ENCODE measurements at regions not wholly inside any gene's neighbourhood (a gene's known extent, or its start where the extent isn't known, plus 50 kb on each side); places are given as distances from the start of the nearest gene placed in this dataset.

DNA sequence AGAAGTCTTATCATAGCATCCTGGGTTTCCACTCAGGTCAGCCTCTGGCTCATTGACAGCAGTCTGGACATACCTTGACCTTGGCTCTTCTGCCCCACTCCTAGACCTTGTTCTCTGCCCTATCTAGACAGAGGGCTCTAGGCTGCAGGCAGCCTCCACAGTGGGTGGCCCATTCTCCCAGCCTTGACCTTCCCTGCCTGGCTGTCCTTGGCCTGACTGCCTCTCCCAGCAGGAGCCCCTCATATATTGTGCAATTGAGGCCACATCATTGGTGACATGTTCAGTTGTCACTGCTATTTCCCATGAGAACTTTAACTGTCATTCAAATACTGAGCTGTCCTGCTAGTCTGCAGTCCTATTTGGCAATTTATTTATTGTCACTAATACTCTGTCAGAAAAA lies 503.4 kb downstream of the PLXNA4 start:
- DNase-seq (ENCODE audit: low read depth in 2 of 2), result no peak

DNA sequence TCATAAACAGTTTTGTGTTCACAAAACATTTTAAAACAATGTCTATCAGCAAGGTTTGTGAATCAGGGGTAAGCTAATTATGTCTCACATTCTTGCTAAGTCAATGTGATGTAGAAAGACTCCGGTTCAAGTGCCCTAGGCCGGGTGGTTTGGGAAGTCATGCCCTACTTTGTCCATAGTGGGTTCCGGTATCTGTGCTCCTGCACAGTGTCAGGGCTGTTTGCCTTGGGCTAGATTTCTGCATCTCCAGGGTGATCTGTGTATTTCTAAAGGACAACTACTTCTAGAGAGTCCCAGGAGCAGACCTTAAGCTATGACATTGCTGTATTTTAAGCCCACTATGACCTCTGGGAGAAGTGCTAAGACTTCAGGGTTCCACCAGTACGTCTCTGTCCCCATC lies 504.1 kb downstream of the PLXNA4 start:
- DNase-seq (ENCODE audit: low read depth in 2 of 2), result no peak

DNA sequence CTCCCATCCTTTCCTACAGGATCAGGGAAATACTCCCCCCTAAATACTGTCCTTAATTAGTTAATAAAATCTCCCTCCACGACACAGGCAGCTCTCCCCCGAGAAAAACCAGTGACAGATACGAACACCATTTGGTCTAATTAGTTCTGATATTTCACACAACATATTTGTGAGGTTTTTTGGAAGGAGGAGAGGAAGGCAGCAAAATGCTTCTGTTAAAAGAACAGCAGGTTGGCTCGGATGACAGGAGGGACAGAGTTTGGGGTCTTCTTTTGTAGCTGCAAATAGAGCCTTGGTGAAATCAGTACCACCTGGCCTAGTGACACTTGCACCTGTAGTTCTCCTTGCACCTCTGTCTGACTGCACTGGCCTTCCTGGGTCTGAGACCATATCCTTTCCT lies 507.0 kb downstream of the PLXNA4 start:
- DNase-seq (ENCODE audit: low read depth in 2 of 2), result no peak

GRCh38 chr7:132066761-132067171 lies 509.5 kb downstream of the PLXNA4 start:
- no peak for DNase-seq (ENCODE audit: low read depth in 2 of 2)

- DNase-seq (ENCODE audit: low read depth in 2 of 2), result no peak
Observed at GRCh38 chr7:132065989-132066603, 509.7 kb upstream of the PODXL start.

DNA sequence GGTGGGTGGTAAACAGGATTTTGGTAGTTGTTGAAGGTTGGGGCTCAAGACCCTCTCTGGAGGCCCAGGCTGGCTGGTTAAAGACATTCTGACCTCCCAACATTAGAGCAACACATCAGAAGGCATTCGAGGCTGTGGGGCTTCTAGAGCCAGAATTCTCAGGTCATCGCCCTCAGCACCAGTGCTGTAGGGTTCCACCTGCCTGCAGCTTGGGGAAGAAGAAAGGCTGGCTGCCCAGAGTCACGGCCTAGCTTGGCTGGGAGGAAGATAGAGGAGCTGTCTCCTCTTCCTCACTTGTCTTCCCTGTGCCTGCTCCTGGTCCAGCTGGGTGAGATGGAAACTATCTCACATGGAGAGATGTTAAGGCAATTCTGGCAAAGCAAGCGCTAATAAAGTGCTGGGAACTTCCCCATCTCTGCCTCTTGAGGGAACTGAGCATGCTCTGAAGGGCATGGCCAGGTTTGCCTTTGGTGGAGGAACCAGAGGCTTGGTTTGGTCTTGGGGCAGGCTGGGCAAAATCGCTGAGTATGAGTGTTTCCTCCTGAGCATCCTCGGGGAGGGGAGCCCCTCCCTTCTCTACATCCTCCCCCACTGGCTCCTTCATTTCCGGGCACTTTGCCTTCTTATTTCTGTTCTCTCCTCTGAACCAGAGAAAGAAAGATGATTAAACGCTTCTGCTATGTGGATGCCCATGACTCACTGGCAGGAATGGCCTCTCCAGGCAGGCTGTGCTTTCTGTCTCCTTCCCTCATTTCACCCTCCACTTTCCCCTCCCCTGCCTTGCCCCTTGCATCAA lies 509.0 kb upstream of the PODXL start:
- DNase-seq (ENCODE audit: low read depth in 2 of 2), result no peak

DNA sequence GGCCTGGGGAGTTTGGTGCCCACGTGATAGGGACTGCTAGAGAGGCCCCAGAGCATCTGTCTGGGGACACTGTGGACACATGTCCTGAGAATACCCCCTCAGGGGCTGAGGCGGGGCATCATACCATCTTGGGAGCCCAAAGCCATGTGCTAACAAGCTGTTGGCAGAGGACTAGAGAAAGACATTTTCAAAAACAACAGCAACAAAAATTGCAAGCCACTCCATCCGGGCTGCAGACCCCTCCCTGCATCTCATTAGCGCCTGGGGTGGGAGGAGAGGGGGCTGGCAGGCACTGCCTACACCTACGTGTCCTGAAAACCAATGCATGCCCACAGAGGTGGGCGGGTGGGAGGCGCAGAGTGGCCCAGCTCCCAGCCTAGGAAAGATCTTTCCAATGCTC lies 507.4 kb upstream of the PODXL start:
- no peak for DNase-seq (ENCODE audit: low read depth in 2 of 2)

- DNase-seq (ENCODE audit: low read depth in 2 of 2), result no peak
Observed at GRCh38 chr7:132061937-132062336, 505.5 kb upstream of the PODXL start.

- DNase-seq (ENCODE audit: low read depth in 2 of 2), result no peak
Observed at GRCh38 chr7:132059141-132059540, 502.7 kb upstream of the PODXL start.

- DNase-seq (ENCODE audit: low read depth in 2 of 2), result no peak
Observed at GRCh38 chr7:132055336-132056120, 499.1 kb upstream of the PODXL start.

DNA sequence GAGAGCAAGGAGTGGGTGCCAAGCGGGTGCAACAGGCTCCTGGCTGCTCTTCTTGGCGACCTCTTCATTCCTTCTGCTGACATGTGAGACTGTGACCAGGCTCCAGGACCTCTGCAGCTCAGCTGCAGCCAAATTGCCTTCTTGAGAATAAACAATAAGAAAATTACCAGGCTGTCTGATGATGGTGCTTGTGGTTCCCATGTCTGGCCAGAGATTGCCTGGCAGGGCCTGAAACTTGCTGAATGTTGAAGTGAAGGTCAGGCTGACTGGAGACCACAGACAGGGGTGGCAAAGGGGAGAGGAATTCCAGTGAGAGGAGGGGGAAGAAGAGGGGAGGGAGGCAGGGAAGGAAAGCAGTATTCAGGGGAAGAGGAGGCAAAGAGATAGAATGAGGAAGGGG lies 497.4 kb upstream of the PODXL start:
- no peak for DNase-seq (ENCODE audit: low read depth in 2 of 2)

DNA sequence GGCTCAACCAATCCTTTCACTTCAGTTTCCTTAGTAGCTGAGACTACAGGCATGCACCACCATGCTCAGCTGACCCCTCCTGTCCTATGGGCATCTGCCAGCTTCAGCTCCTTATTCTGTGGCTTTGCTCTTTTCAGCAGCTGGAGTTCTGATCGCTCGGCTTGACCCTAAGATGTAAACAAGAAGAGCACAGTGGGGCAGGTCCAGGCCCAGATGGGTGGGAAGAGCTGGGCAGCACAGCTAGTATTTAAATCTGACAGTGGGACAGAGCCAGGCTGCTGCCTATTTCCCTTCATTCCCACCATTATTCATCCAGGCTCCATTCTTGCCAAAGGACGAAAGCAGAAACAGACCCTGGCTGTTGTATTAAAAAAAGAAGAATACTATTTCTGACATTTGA lies 494.9 kb upstream of the PODXL start:
- no peak for DNase-seq (ENCODE audit: low read depth in 2 of 2)

DNA sequence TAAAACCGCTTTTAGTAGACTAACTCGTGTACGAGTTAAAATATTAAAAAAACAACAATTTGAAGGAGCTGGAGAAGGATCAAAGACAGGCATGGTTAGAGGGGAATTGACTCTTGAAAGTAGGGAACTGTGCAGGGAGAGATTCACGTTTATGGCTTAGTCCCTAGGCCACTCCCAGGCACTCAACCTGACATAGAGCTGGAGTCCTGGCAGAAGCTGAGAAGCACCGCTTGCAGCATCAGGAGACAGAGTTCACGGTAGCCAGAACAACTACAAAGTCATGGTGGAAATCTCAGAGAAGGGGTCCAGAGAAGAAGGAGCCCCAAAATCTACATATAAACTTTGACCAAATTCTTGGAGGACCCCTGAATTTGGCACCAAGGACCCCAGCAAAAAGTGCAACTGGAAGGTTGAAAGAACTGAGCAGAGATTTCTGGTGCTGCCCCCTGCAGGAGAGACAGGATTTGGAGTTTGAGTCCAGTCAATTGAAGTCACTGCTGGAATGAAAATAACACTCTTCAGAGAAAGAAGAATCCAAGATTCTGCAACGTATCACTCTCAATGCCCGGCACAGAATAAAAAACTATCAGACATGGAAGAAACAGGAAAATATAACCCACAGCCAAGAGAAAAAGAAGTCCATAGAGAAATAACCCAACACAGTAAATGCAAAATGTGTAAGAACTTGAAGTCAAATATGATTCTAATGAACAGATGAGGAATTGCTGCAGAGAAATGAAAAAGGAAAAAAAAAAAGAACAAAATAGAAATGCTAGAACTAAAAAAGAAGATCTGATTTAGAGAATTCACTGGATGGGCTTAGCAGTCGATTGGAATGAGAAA lies 493.3 kb upstream of the PODXL start:
- DNase-seq (ENCODE audit: low read depth in 2 of 2), result no peak

GRCh38 chr7:132045481-132045980 lies 489.1 kb upstream of the PODXL start:
- DNase-seq (ENCODE audit: low read depth in 2 of 2), result no peak

DNA sequence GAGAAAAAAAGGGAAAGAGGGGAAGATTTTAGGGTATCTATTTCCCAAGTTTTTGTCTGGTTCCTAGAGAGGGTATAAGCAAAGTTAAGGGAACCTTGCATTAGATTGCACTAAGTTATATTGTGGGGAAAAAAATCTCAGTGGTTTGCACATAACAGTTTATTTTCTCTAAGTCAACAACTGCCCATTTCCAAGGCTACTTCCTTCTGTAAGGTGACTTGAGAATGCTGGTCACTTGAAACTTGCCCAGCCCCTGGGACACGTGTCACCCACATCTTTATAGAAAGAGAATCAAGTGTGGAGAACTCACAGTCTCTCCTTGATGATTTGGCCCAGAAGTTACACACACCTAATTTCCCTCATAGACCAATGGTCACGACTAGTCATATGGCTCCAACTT lies 488.6 kb upstream of the PODXL start:
- DNase-seq (ENCODE audit: low read depth in 2 of 2), result no peak

DNA sequence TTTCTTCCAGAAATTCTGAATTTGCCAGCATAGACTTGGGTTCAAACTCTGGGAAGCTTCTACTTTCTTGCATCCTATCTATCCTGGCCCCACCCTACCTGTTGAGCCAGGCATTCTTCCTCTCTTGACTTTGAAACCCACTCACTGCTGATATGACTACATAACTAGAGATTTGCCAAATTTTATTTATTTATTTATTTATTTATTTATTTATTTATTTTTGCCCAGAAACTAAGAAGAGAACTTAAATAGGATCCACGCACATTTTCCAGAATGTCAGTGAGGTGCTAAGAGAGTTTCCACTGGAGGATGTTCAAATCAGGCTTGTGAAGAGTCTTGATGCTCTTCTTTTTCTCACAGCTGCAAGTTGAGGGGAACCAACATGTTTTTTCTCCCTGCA lies 487.8 kb upstream of the PODXL start:
- DNase-seq (ENCODE audit: low read depth in 2 of 2), result no peak

DNA sequence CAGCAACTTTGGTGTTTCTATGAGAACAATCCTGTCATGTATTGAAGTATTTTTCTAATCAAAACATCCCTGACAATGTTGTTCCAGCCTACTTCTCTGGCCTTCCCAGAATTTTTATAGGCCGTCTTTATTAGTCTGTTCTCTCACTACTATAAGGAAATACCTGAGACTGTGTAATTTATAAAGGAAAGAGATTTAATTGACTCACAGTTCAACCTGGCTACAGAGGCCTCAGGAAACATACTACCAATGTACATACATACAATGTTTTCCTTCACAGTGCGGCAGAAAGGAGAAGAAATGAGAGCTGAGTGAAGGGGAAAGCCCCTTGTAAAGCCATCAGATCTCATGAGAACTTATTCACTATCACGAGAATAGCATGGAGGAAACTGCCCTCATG lies 484.7 kb upstream of the PODXL start:
- DNase-seq (ENCODE audit: low read depth in 2 of 2), result no peak

DNA sequence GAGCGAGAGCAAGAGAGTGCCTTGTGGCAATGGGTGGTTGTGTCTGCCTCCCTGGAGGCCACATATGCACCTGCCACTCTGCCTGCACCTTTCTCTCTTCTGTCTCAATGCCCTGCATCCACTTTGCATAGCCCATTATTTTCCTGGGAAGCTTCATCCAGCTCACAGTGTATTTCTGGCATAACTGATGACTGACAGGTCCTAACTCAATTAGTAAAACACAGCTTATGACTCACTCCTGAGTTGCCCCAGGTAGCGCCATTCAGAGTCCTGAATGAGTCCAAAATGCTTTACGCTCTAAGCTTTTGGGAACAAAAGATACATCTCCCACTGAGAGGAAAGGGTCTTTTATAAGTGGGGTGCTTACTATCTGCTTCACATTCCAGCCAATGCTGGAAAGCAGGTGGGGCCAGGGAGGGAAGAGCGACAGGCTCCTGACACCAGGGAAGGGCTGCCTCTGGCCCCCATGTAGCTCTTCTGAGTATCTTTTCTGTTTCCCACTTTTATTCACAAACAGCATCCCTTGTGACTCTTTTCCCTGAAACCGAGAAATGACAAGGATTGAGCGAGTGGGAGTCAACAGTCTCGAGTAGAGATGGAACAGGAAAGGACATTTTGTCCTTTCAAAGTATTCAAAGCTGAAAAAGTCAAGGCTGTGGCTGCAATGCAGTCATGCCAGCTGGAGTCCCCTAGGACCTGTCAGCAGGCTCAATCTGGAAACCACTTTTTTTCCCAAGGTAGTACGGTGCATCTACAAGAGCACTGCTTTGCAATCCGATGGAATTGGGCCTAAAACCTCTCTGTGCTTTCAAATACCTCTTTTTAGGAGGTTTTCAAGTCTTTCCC lies 479.3 kb upstream of the PODXL start:
- no peak for DNase-seq (ENCODE audit: low read depth in 2 of 2)

- DNase-seq (ENCODE audit: low read depth in 2 of 2), result no peak
Observed at GRCh38 chr7:132034748-132035416, 478.5 kb upstream of the PODXL start.

GRCh38 chr7:132030883-132031282 lies 474.5 kb upstream of the PODXL start:
- DNase-seq (ENCODE audit: low read depth in 2 of 2), result no peak

Data from stimulated activated CD4-positive, alpha-beta T cell treated with anti-CD3 and anti-CD28 coated beads, Interleukin-1b, Interleukin-23, amount 100 ng/mL, for 1 hour (primary cell).